ENCODE measurements at regions not wholly inside any gene's neighbourhood (a gene's known extent, or its start where the extent isn't known, plus 50 kb on each side); places are given as distances from the start of the nearest gene placed in this dataset.
"Not testable (repeated sequence)": the region's sequence is repeated elsewhere in the genome, so short reads cannot be mapped to it uniquely, and the experiment has no call there.

DNA sequence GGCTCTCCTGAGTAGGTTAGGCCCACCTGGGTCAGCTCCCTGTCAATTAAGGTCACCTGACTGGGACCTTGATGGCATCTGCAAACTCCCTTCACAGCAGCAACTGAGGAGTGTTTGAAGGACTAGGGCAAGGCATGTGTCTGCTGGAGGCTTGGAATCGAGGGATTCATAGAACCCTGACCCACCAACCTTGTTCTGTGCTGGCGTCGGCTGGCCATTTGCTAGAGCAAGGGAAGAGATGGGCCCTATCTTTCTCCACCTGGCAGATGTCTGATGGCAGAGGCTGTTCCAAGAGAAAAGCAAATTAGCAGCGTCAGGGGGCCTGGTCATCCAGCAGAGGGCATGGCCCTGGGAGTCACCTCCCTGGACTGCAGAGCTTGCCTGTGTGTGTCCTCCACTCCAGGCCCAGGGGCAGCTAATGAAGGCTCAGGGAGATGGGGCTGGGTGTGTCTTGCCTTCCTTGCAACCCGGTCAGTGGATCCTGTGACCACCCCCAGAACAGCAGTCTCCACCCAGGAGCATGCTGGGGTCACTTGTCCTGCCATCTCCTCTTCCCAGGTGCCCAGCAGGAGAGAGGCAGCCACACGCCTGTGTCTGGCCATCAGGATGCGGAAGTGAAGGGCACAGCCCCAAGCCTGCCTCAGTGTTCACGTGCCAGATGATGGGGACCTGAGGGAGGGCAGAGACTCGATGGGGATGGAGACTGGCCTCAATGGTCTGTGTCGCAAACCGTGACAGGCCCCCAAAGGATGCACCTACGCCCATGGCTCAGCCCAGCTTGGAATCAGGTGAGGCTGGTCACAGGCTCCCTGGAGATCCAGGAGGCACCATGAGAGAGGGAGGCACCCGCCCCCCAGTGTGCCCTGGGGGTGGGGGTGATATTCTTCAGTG, 53.9 kb downstream of the BARX1 start:
- no peak for DNase-seq

GRCh38 chr9:93900436-93900819, 54.7 kb downstream of the BARX1 start:
- no peak for DNase-seq

- no peak for DNase-seq
Measured at GRCh38 chr9:93899609-93900435, 55.3 kb downstream of the BARX1 start.

DNA sequence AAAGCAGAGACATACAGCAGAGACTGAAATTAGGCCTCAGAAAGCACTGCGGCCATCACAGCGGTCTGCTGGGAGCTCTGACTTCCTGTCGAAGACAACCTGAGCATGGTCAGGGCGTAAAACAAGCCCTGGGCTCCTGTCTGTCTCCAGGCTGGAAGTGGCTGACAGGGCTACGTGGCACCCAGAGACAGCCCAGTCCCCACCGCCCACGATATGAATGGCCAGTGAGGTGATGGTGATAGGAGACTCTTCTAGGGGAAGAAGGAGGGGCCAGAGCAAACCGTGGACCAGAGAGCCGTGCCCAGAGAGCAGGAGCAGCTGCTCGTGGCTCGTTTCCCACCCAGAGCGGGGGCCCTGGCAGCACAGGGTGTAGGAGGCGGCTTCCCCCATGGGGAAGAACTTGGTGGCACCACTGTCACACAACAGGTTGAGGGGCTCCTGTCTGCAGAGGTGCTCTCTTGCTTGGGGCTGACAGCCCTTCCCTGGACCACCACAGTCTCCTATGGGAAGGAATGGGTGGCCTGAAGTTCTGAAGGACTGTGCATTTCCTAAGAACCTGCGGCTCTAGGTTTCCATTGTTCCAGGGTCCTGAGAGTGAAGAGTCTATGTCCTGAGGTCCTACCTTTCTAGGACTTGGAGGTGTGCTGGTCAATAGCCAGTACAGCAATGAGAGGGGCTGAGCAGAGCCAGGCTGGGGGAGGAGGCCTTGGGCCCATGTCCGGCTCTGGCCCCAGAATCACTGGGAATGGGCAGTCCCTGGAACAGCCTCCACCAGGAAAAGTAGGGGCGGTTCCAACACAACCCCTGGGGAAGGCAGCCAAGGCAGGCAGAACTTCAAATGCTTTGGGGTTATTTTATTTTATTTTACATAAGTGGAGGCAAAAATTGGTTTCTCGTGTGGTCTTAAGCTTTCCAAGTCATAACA, 56.4 kb downstream of the BARX1 start:
- DNase-seq: no peak

DNA sequence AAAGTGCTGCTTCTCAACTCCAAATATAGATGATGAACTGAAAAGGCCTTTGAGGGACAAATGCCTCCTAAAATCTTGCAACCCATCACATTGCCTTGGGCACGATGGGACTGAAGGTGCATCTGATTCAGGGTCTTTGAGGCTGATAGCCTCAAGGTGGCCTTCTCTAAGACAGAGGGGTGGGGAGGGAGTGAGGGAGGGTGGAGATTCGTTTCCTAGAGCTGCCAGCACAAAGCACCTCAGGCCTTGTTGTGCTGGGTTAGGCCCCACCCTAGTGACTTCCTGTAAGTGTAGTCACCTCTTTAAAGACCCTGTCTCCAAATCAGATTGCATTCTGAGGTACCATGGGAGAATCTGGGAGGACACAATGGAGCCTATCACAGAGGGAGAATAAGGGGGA, 57.1 kb downstream of the BARX1 start:
- no peak for DNase-seq

- no peak for DNase-seq
Measured at GRCh38 chr9:93897075-93897970, 57.8 kb downstream of the BARX1 start.

GRCh38 chr9:93896496-93897033, 58.6 kb downstream of the BARX1 start:
- DNase-seq: no peak

GRCh38 chr9:93896093-93896492, 59.1 kb downstream of the BARX1 start:
- no peak for DNase-seq

GRCh38 chr9:93895535-93895934, 59.6 kb downstream of the BARX1 start:
- no peak for DNase-seq

DNA sequence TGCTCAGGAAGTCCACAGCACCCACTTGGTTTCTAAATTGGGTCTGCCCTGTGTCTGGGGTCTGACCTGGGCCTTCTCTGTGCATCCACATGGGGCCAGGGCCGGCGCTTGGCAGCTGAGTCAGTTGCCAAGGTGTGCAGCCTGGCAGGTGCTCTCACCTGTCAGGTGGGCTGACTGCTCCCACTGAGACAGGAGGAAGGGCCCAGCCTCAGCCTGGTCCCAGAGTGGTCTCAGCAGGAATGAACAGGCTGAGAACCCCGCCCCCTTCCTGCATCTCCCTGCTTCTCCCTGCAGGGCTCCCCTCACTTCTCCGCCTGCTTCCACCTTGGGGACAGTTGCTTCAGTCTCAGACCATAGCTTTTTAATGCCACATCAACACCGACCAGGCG, 60.5 kb downstream of the BARX1 start:
- no peak for DNase-seq

GRCh38 chr9:93893899-93894690, 61.1 kb downstream of the BARX1 start:
- DNase-seq: no peak

DNA sequence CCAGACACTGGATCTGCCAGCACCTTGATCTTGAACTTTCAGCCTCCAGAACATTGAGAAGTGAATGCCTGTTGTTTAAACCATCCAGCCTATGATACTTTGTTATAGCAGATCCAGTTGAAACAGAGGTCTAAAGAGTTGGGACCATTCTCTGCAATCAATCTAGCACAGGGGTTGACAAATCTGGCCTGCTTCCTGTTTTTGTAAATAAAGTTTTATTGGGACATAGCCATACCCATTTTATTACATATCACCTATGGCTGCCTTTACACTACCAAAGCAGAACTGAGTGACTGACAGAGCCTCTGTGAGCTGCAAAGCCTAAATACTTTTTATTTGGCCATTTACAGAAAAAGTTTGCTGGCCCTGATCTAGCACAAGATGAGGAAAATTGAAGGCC, 62.0 kb downstream of the BARX1 start:
- DNase-seq: no peak

DNA sequence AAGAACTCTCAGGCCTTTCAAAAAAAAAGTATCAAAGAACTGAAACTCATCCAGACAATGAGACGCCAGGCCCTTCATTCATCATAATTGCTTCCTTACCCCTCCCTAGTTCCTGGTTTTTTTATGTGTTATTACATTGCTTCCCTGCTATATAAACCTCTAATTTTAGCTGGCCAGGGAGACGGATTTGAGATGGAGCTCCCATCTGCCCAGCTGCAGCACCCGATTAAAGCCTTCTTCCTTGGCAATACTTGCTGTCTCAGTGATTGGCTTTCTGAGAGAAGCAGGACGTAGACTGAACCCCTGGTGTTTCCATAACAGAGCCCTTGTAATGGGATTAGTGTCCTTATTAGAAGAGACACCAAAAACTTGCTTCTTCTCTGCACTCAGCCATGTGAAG, 62.4 kb downstream of the BARX1 start:
- no peak for DNase-seq

DNA sequence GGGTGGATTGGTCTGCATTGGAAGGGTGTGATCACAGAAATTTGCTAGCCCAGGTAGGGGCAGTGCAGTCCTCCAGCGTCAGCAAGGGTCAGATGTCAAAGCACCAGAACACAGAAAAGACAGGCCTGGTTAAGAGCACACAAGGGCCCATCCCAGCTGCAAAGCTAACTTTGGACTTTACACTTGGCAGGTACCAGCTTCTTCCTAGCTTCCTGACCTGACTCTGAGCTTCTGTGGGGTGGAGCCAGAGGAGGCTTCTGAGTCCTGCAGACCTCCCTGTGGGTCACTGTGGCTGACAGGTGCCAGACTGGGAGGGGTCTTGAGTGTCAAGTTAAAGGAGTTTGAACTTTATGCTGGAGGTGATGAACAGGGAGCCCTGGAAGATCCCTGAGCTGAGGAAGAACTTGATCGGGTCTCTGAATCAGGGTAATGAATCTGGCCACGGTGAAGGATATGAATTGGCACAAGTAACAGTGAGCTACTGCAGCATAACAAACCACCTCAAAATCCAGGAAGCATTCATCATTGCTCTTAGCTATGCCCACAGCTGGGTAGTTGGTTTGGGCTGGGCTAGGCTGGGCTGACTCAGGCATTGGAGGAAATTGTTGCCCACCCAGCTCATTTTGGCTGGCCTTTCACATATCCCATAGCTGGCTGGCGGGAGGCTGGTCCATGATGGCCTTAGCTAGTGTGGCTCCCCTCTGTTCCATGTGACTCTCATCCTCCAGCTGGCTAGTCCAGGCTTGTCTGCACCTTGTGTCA, 63.4 kb downstream of the BARX1 start:
- DNase-seq: no peak

DNA sequence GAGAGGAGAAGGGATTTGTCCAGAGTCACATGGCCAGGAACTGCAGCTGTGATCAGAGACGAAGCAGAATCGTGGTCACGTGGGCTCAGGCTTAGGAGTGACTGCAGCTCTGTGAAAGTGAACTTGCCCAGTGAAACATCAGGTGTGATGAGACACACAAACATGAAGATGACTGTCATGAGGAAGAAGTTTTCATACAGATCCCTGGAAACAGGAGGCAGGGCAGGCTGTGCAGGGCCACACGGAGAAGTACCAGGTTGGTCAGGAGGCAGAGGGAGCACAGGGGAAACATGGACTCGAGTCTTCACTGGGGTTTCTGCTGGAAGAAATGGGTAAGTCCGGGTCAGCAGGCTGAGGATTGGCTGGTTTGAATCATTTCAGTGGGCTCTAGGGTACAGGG, 64.1 kb downstream of the BARX1 start:
- no peak for DNase-seq

GRCh38 chr9:93890436-93890935, 64.7 kb downstream of the BARX1 start:
- DNase-seq: no peak

GRCh38 chr9:93886911-93887310, 68.2 kb downstream of the BARX1 start:
- no peak for DNase-seq

GRCh38 chr9:93884808-93885207, 70.3 kb downstream of the BARX1 start:
- DNase-seq: no peak

- not testable (repeated sequence) for DNase-seq
Measured at GRCh38 chr9:93879662-93880407, 75.3 kb downstream of the BARX1 start.
